Neural cell (in vitro differentiated cells): ENCODE measurements at regions not wholly inside any gene's neighbourhood (a gene's known extent, or its start where the extent isn't known, plus 50 kb on each side); places are given as distances from the start of the nearest gene placed in this dataset.

ENCODE experiments used
- H2AFZ ChIP-seq: fragments of 200-600, 300-800 bp; sonication (generic), shearing (Covaris generic); 2 replicates; pipeline ENCODE4 v1.6.0; 2014; ENCODE audit warnings: low read depth, mild to moderate bottlenecking, antibody characterized with exemption, low read length, moderate library complexity
- H3F3A ChIP-seq: fragments of 200-600 bp; shearing (Covaris generic); 2 replicates; pipeline ENCODE4 v1.6.1; 2016; ENCODE audit warnings: mild to moderate bottlenecking, moderate library complexity, mixed read lengths, antibody characterized with exemption, low read length; ENCODE audit not compliant: insufficient read depth, poor library complexity, severe bottlenecking
- H3K27ac ChIP-seq: fragments of 200-600, 300-800 bp; sonication (generic), shearing (Covaris generic); 2 replicates; pipeline ENCODE4 v1.5.1; 2014; ENCODE audit warnings: mild to moderate bottlenecking, low read length, moderate library complexity
- H3K27me3 ChIP-seq: fragments of 300-800, 200-600 bp; sonication (generic), shearing (Covaris generic); 2 replicates; pipeline ENCODE4 v1.6.0; 2014; ENCODE audit warnings: mild to moderate bottlenecking, low read depth, low read length, moderate library complexity; ENCODE audit not compliant: insufficient read depth
- H3K36me3 ChIP-seq: fragments of 300-800, 200-600 bp; sonication (generic), shearing (Covaris generic); 2 replicates; pipeline ENCODE4 v1.5.1; 2014; ENCODE audit warnings: mild to moderate bottlenecking, antibody characterized with exemption, low read length, moderate library complexity; ENCODE audit not compliant: insufficient read depth
- H3K4me2 ChIP-seq: fragments of 300-800, 200-600 bp; sonication (generic), shearing (Covaris generic); 2 replicates; pipeline ENCODE4 v1.6.0; 2014; ENCODE audit warnings: mild to moderate bottlenecking, low read length
- H3K4me3 ChIP-seq: fragments of 300-800, 200-600 bp; sonication (generic), shearing (Covaris generic); 2 replicates; pipeline ENCODE4 v1.5.1; 2014; ENCODE audit warnings: mild to moderate bottlenecking, low read length, moderate library complexity
- H3K79me2 ChIP-seq: fragments of 200-600 bp; shearing (Covaris generic); replicated peaks from 2 replicates; pipeline ENCODE4 v1.6.0; 2014; ENCODE audit warnings: mild to moderate bottlenecking, low read length, moderate library complexity; ENCODE audit not compliant: insufficient read depth
- H3K9ac ChIP-seq: fragments of 300-800, 200-600 bp; sonication (generic), shearing (Covaris generic); 2 replicates; pipeline ENCODE4 v1.6.1; 2016; ENCODE audit warnings: mild to moderate bottlenecking, low read length, mixed read lengths
- H3K9me2 ChIP-seq: fragments of 200-600 bp; shearing (Covaris generic); 2 replicates; pipeline ENCODE4 v1.6.1; 2016; ENCODE audit warnings: mild to moderate bottlenecking, low read length, mixed read lengths; ENCODE audit not compliant: insufficient read depth
- H3K9me3 ChIP-seq: fragments of 200-600, 300-800 bp; sonication (generic), shearing (Covaris generic); 2 replicates; pipeline ENCODE4 v1.6.1; 2016; ENCODE audit warnings: mild to moderate bottlenecking, mixed run types, low read length, moderate library complexity, mixed read lengths
- H4K20me1 ChIP-seq: fragments of 200-600 bp; shearing (Covaris generic); 2 replicates; pipeline ENCODE4 v1.6.1; 2016; ENCODE audit warnings: mild to moderate bottlenecking, mixed run types; ENCODE audit not compliant: insufficient read depth
- EP300 ChIP-seq: fragments of 450-650 bp; conservative IDR thresholded peaks from 2 replicates; pipeline ENCODE4 v1.6.1; 2014; ENCODE audit warnings: antibody characterized with exemption, mild to moderate bottlenecking, moderate library complexity; ENCODE audit not compliant: poor library complexity, severe bottlenecking
- EZH2 ChIP-seq: fragments of 200-600, 300-800 bp; shearing (Covaris generic), sonication (generic); IDR thresholded peaks from 2 replicates; pipeline ENCODE4 v1.6.1; 2014; ENCODE audit warnings: antibody characterized with exemption, low read length, borderline replicate concordance, mild to moderate bottlenecking; ENCODE audit not compliant: insufficient read depth, poor library complexity, severe bottlenecking
- MXI1 ChIP-seq: fragments of 450-650 bp; conservative IDR thresholded peaks from 2 replicates; pipeline ENCODE4 v1.6.1; 2014; ENCODE audit warnings: antibody characterized with exemption, mild to moderate bottlenecking; ENCODE audit not compliant: poor library complexity, severe bottlenecking
- POLR2AphosphoS5 ChIP-seq: IDR thresholded peaks from 2 replicates; pipeline ENCODE4 v1.6.1; 2012
- RAD21 ChIP-seq: fragments of 450-650 bp; conservative IDR thresholded peaks from 2 replicates; pipeline ENCODE4 v1.6.1; 2014; ENCODE audit warnings: antibody characterized with exemption, mild to moderate bottlenecking, moderate library complexity
- SMC3 ChIP-seq: fragments of 450-650 bp; conservative IDR thresholded peaks from 2 replicates; pipeline ENCODE4 v1.6.1; 2014; ENCODE audit warnings: antibody characterized with exemption, mild to moderate bottlenecking, moderate library complexity; ENCODE audit not compliant: poor library complexity
- TAF1 ChIP-seq: IDR thresholded peaks from 2 replicates; pipeline ENCODE4 v1.6.1; 2012; ENCODE audit warnings: low read depth
- TF ChIP-seq, protein P1 (sequence below): IDR thresholded peaks from 2 replicates; pipeline ENCODE4 v1.6.1; 2012; ENCODE audit warnings: borderline replicate concordance
- TF ChIP-seq, protein P2 (sequence below): fragments of 450-650 bp; IDR thresholded peaks from 2 replicates; pipeline ENCODE4 v1.5.1; 2014; ENCODE audit warnings: antibody characterized with exemption, mild to moderate bottlenecking, moderate library complexity; ENCODE audit not compliant: poor library complexity, severe bottlenecking

DNA sequence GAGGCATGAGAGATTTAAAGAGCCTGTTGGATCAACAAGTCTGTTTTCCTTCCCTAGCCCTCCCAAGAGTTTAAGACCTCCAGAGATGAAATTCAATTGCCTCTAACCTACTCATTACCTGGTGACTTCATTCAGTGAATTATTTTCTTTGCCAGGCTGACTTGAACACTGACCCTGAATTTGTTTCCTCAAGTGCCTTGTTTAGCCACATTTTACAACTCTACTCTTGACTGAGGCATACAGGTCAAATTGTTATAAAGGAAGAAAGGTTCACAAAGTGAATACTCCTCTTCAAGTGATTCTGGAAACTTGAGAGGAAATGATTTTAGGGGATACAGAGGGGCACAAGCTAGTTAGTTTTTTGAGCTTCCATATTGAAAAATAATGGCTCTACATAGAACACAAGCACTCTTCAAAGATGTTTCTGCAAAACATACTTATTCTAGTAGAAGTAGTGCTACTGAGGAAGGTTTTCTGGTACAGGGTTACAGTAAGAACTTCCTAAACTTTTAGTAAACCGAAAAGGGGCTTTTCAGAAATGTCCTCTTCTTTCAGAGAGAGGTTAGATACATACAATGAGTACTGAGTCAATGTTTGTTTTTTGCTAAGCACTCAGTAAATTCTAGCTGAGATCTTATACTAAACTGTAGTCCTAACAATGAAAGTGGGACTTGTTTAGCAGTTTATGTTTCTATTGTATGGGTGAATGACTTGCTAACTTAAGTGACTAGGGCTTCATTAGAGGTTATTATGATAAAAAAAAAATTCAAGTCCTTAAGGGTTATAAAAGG, 137.4 kb upstream of the SATB1 start:
- H3K4me2 ChIP-seq, result no peak overlapping the region
- no peaks in the 10 kb centered on the region for H3K79me2 ChIP-seq
- H3K27me3 ChIP-seq, result no peaks in the 10 kb centered on the region
- H3K36me3 ChIP-seq, result no peaks in the 10 kb centered on the region
- TF ChIP-seq, protein P1, sequence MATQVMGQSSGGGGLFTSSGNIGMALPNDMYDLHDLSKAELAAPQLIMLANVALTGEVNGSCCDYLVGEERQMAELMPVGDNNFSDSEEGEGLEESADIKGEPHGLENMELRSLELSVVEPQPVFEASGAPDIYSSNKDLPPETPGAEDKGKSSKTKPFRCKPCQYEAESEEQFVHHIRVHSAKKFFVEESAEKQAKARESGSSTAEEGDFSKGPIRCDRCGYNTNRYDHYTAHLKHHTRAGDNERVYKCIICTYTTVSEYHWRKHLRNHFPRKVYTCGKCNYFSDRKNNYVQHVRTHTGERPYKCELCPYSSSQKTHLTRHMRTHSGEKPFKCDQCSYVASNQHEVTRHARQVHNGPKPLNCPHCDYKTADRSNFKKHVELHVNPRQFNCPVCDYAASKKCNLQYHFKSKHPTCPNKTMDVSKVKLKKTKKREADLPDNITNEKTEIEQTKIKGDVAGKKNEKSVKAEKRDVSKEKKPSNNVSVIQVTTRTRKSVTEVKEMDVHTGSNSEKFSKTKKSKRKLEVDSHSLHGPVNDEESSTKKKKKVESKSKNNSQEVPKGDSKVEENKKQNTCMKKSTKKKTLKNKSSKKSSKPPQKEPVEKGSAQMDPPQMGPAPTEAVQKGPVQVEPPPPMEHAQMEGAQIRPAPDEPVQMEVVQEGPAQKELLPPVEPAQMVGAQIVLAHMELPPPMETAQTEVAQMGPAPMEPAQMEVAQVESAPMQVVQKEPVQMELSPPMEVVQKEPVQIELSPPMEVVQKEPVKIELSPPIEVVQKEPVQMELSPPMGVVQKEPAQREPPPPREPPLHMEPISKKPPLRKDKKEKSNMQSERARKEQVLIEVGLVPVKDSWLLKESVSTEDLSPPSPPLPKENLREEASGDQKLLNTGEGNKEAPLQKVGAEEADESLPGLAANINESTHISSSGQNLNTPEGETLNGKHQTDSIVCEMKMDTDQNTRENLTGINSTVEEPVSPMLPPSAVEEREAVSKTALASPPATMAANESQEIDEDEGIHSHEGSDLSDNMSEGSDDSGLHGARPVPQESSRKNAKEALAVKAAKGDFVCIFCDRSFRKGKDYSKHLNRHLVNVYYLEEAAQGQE, result no peak
- TF ChIP-seq RAD21, result no peak
- TF ChIP-seq, protein P2, sequence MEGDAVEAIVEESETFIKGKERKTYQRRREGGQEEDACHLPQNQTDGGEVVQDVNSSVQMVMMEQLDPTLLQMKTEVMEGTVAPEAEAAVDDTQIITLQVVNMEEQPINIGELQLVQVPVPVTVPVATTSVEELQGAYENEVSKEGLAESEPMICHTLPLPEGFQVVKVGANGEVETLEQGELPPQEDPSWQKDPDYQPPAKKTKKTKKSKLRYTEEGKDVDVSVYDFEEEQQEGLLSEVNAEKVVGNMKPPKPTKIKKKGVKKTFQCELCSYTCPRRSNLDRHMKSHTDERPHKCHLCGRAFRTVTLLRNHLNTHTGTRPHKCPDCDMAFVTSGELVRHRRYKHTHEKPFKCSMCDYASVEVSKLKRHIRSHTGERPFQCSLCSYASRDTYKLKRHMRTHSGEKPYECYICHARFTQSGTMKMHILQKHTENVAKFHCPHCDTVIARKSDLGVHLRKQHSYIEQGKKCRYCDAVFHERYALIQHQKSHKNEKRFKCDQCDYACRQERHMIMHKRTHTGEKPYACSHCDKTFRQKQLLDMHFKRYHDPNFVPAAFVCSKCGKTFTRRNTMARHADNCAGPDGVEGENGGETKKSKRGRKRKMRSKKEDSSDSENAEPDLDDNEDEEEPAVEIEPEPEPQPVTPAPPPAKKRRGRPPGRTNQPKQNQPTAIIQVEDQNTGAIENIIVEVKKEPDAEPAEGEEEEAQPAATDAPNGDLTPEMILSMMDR, result no peak
- TF ChIP-seq SMC3, result no peak
- no peak for TF ChIP-seq EP300
- no peak for TF ChIP-seq EZH2
- no peak for TF ChIP-seq MXI1
- TF ChIP-seq TAF1, result no peak
- no peak for TF ChIP-seq POLR2AphosphoS5
- H3K4me3 ChIP-seq, result no peak overlapping the region
- H4K20me1 ChIP-seq, result no peaks in the 10 kb centered on the region
- no peaks in the 10 kb centered on the region for H3K9me2 ChIP-seq
- no peak overlapping the region for H3K27ac ChIP-seq
- no peaks in the 10 kb centered on the region for H3K9me3 ChIP-seq
- H3K9ac ChIP-seq, result no peak overlapping the region
- H3F3A ChIP-seq, result no peaks in the 10 kb centered on the region
- H2AFZ ChIP-seq, result no peak overlapping the region

DNA sequence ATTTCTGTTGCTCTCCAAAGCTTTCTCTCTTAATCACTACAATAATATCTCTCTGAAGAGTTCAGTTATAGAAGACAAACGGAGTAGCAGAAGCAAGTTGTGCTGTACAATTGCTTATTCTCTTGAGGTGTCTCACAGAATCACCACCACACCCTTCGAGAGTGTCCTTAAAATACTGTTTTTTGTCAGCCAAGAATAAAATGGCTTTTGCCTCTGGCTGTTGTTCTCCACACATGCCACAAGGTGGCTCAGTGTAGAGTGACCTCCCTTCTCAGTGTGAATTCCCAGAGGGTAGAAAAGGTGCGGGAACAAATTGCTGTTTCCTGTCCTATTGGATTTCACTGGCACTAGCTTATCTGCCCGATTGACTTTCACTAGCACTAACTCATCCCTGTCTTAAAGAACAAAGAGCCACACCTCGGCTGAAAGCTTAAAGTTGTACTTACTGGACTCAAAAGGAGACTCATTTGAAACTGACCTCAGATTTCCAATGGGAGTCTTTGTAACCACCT, 134.2 kb upstream of the SATB1 start:
- Histone ChIP-seq H3K36me3 (no peaks in the 10 kb centered on the region), H3K4me3 (no peak overlapping the region), H3K27me3 (no peaks in the 10 kb centered on the region), H3K4me2 (no peak overlapping the region), H3K79me2 (no peaks in the 10 kb centered on the region), H2AFZ (no peak overlapping the region), H4K20me1 (no peaks in the 10 kb centered on the region), H3F3A (no peaks in the 10 kb centered on the region), H3K9me2 (no peaks in the 10 kb centered on the region), H3K9ac (no peak overlapping the region), H3K27ac (no peak overlapping the region), H3K9me3 (no peaks in the 10 kb centered on the region)
- TF ChIP-seq RAD21 (peak; percentile 30), TAF1 (no peak), MXI1 (no peak), POLR2AphosphoS5 (no peak), EP300 (no peak), SMC3 (peak; percentile 51), EZH2 (no peak)
- TF ChIP-seq, protein P1, result no peak
- TF ChIP-seq, protein P2, result peak; percentile 48
